IMR-90 (cell line): ENCODE measurements at regions not wholly inside any gene's neighbourhood (a gene's known extent, or its start where the extent isn't known, plus 50 kb on each side); places are given as distances from the start of the nearest gene placed in this dataset.

Experiments
- ATAC-seq: fragments of 200-7000 bp; cut with Tn5 transposase; 2 replicates; pipeline ENCODE4 v1.9.1; 2020; ENCODE audit warnings: low read depth, mild to moderate bottlenecking, moderate library complexity
- BruUV-seq: library from RNA; stranded (reverse); fragments of 400-500 nt; replicated peaks from 2 replicates; lab custom pipeline; 2021; lab: Mats Ljungman, UMichigan
- CTCF ChIA-PET: fragments of 300-600 bp; formaldehyde crosslinking; extraction: SDS; loops from one replicate; lab custom pipeline; 2021; ENCODE audit warnings: antibody characterized with exemption; lab: Yijun Ruan, JAX
- POLR2A ChIA-PET: fragments of 300-600 bp; sonication (Branson Sonifier 250); formaldehyde crosslinking; loops from one replicate; lab custom pipeline; 2022; ENCODE audit warnings: antibody characterized with exemption; ENCODE audit not compliant: unreplicated experiment; lab: Charles Lee
- DNase-seq: peaks from one replicate; pipeline ENCODE4 v3.0.0; 2013
- H2AFZ ChIP-seq: replicated peaks from 2 replicates; pipeline ENCODE3; 2013; ENCODE audit warnings: low read length, mild to moderate bottlenecking; ENCODE audit not compliant: poor library complexity
- H2AK5ac ChIP-seq: 2 replicates; pipeline ENCODE4 v1.6.1; 2013; ENCODE audit warnings: low read depth, low read length, inconsistent platforms
- H2AK9ac ChIP-seq: replicated peaks from 2 replicates; pipeline ENCODE3; 2013; ENCODE audit warnings: mild to moderate bottlenecking, low read depth, low read length, moderate library complexity; ENCODE audit not compliant: poor library complexity
- H2BK120ac ChIP-seq: 2 replicates; pipeline ENCODE4 v1.6.1; 2013; ENCODE audit warnings: low read depth, low read length, inconsistent platforms
- H2BK15ac ChIP-seq: 3 replicates; pipeline ENCODE4 v1.6.1; 2013; ENCODE audit warnings: low read depth, low read length, inconsistent platforms
- H2BK20ac ChIP-seq: 2 replicates; pipeline ENCODE4 v1.6.1; 2013; ENCODE audit warnings: low read depth, mild to moderate bottlenecking, inconsistent platforms, low read length, moderate library complexity
- H2BK5ac ChIP-seq: 2 replicates; pipeline ENCODE4 v1.6.1; 2013; ENCODE audit warnings: mild to moderate bottlenecking, low read depth, low read length, inconsistent platforms; ENCODE audit not compliant: poor library complexity, severe bottlenecking
- H3K14ac ChIP-seq: replicated peaks from 2 replicates; pipeline ENCODE4 v1.6.1; 2013; ENCODE audit warnings: low read depth, low read length, inconsistent platforms
- H3K18ac ChIP-seq: 2 replicates; pipeline ENCODE4 v1.6.1; 2013; ENCODE audit warnings: low read depth, low read length, control low read depth
- H3K23ac ChIP-seq: 2 replicates; pipeline ENCODE4 v1.6.1; 2013; ENCODE audit warnings: low read depth, low read length, inconsistent platforms
- H3K27ac ChIP-seq: 2 replicates; pipeline ENCODE4 v1.5.1; 2013; ENCODE audit warnings: mild to moderate bottlenecking, control low read depth, low read length; ENCODE audit not compliant: insufficient read depth
- H3K27me3 ChIP-seq: 2 replicates; pipeline ENCODE4 v1.6.1; 2013; ENCODE audit warnings: low read length; ENCODE audit not compliant: control insufficient read depth, insufficient read depth
- H3K36me3 ChIP-seq: 2 replicates; pipeline ENCODE4 v1.6.1; 2013; ENCODE audit warnings: low read length, mixed read lengths; ENCODE audit not compliant: control insufficient read depth, insufficient read depth
- H3K4ac ChIP-seq: 2 replicates; pipeline ENCODE4 v1.6.1; 2013; ENCODE audit warnings: low read depth, low read length, inconsistent platforms
- H3K4me1 ChIP-seq: 2 replicates; pipeline ENCODE4 v1.6.1; 2013; ENCODE audit warnings: low read length, mixed read lengths; ENCODE audit not compliant: control insufficient read depth, insufficient read depth
- H3K4me2 ChIP-seq: 2 replicates; pipeline ENCODE4 v1.6.1; 2013; ENCODE audit warnings: low read depth, mild to moderate bottlenecking, control low read depth, low read length, moderate library complexity
- H3K4me3 ChIP-seq: 2 replicates; pipeline ENCODE4 v1.5.1; 2013; ENCODE audit warnings: low read depth, mild to moderate bottlenecking, control low read depth, low read length, moderate library complexity; ENCODE audit not compliant: insufficient read depth
- H3K56ac ChIP-seq: 2 replicates; pipeline ENCODE4 v1.6.1; 2013; ENCODE audit warnings: low read length, inconsistent platforms; ENCODE audit not compliant: insufficient read depth; ENCODE audit errors: extremely low read depth
- H3K79me1 ChIP-seq, 2 experiments: 2 replicates each; pipeline ENCODE4 v1.6.1; 2013; ENCODE audit warnings: low read length in 2 of 2, inconsistent platforms in 1 of 2, low read depth in 1 of 2
- H3K9ac ChIP-seq: 2 replicates; pipeline ENCODE4 v1.6.1; 2013; ENCODE audit warnings: low read depth, low read length, control low read depth
- H3K9me1 ChIP-seq: 2 replicates; pipeline ENCODE4 v1.6.1; 2013; ENCODE audit warnings: low read length, inconsistent platforms; ENCODE audit not compliant: insufficient read depth
- H3K9me3 ChIP-seq: 2 replicates; pipeline ENCODE4 v1.6.1; 2013; ENCODE audit warnings: low read length; ENCODE audit not compliant: control insufficient read depth, insufficient read depth
- H4K20me1 ChIP-seq: 2 replicates; pipeline ENCODE4 v1.6.1; 2013; ENCODE audit warnings: low read length, inconsistent platforms; ENCODE audit not compliant: insufficient read depth
- H4K5ac ChIP-seq: 2 replicates; pipeline ENCODE4 v1.6.1; 2013; ENCODE audit warnings: mild to moderate bottlenecking, low read depth, low read length, control low read depth
- H4K8ac ChIP-seq, 2 experiments: 2 replicates each; pipeline ENCODE4 v1.6.1; 2013; ENCODE audit warnings: low read depth in 2 of 2, low read length in 2 of 2, control low read depth in 1 of 2, inconsistent platforms in 1 of 2
- H4K91ac ChIP-seq: 2 replicates; pipeline ENCODE4 v1.6.1; 2013; ENCODE audit warnings: low read depth, low read length, inconsistent platforms; ENCODE audit not compliant: insufficient read depth
- CEBPB ChIP-seq: IDR thresholded peaks from 2 replicates; pipeline ENCODE4 v1.6.1; 2012; ENCODE audit warnings: low read depth, low read length, improper control_type of control experiment
- FOS ChIP-seq: fragments of 150-350 bp; IDR thresholded peaks from 2 replicates; pipeline ENCODE4 v1.6.1; 2016; ENCODE audit warnings: low read depth, low read length
- NFE2L2 ChIP-seq: fragments of 150-350 bp; IDR thresholded peaks from 2 replicates; pipeline ENCODE4 v1.6.1; 2016; ENCODE audit warnings: low read depth, mild to moderate bottlenecking, low read length
- POLR2A ChIP-seq: IDR thresholded peaks from 2 replicates; pipeline ENCODE4 v1.6.1; 2012; ENCODE audit warnings: mild to moderate bottlenecking, low read depth, low read length
- WGBS, 2 experiments: methylation state at CpG; one replicate each; pipeline versions ENCODE4 v1.1.5 to v1.1.7; 2013; ENCODE audit warnings: missing lambda C conversion rate in 2 of 2; ENCODE audit not compliant: insufficient read length in 1 of 2; ENCODE audit errors: extremely low coverage in 2 of 2; 5-methylcytosine and 5-hydroxymethylcytosine counted together
- dilution Hi-C: fragments of 300-500 bp; cut with HindIII; formaldehyde crosslinking; loops from one replicate; pipeline ENCODE4 v1.14.3; 2018; ENCODE audit warnings: low sequenced_read_pairs; ENCODE audit not compliant: unreplicated experiment
- in situ Hi-C: fragments of 300-500 bp; cut with MboI; formaldehyde crosslinking; loops from 3 replicates; pipeline ENCODE4 v1.14.3; 2019; ENCODE audit warnings: low sequenced_read_pairs, inconsistent platforms, mixed read lengths
- intact Hi-C: fragments of 100-400 bp; cut with micrococcal nuclease; formaldehyde crosslinking; loops from 2 replicates; pipeline ENCODE4 v1.10.0; 2022
- TF ChIP-seq, protein P1 (sequence below): conservative IDR thresholded peaks from 2 replicates; pipeline ENCODE4 v1.5.1; 2012; ENCODE audit warnings: mild to moderate bottlenecking, low read depth, low read length, improper control_type of control experiment

DNA sequence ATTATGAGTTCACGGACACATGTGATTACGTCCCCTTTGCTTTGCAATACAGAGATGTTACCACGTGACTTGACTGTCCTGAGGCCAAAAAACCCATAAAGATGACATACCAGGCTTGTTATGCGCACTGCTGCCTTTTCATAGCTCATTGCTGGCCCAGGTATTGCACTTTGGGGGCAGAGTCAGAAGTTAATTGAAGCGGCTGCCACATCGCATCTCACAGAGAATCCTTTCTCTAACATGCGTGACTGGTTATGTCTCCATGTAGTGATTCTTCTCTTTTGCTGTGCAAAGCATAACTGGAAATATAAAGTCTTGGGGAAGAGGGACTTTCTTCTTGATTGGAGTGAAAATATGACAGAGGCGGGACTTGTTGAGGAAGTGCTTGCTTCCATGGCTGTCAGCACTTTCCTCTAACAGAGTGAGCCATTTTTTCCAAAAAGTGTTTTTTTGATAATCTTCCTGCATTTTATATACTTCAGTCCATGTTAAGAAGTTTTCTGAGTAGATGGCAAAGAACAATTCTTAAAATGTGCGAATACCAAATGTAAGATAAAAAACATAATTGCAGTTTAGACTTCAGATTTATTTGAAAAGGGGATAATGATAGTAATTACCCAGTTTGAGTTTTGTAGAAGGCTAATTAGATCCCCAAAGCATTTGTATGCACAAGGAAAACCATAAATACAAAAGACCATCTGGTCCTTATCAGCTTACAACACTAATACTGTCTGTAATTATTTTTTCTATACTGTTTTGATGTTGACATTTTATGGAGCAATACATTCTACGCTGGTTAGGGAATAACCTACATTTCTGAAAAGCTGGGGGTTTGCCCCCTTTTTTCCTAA lies 324.6 kb upstream of the MTNR1B start:
- H3K4me1 ChIP-seq = no peaks in the 10 kb centered on the region
- no peak overlapping the region for H2BK20ac ChIP-seq
- H3K4me2 ChIP-seq = no peak overlapping the region
- H2AK9ac ChIP-seq = no peak overlapping the region
- H3K9me1 ChIP-seq = no peaks in the 10 kb centered on the region
- DNase-seq = no peak
- no peak overlapping the region for H3K4me3 ChIP-seq
- H4K8ac ChIP-seq = no peak overlapping the region
- H2BK15ac ChIP-seq = no peak overlapping the region
- in situ Hi-C loops (no loop called here), intact Hi-C loops (no loop called here), dilution Hi-C loops (no loop called here)
- no peak overlapping the region for H4K5ac ChIP-seq
- H2AFZ ChIP-seq = no peak overlapping the region
- 100% methylated on average over 2 of the region's 10 CpGs; no CpG with 5 or more reads in 1 of the 2 experiments for WGBS, 2 experiments
- H3K79me1 ChIP-seq = no peaks in the 10 kb centered on the region
- H4K20me1 ChIP-seq = no peaks in the 10 kb centered on the region
- H3K56ac ChIP-seq = no peak overlapping the region
- no peak overlapping the region for H2AK5ac ChIP-seq
- ATAC-seq = no peak
- no peaks in the 10 kb centered on the region for H3K9me3 ChIP-seq
- no peak overlapping the region for H3K27ac ChIP-seq
- no peak overlapping the region for H4K91ac ChIP-seq
- H3K23ac ChIP-seq = no peak overlapping the region
- no peak overlapping the region for H3K4ac ChIP-seq
- TF ChIP-seq NFE2L2 (no peak), FOS (no peak), POLR2A (no peak), CEBPB (no peak)
- TF ChIP-seq, protein P1, sequence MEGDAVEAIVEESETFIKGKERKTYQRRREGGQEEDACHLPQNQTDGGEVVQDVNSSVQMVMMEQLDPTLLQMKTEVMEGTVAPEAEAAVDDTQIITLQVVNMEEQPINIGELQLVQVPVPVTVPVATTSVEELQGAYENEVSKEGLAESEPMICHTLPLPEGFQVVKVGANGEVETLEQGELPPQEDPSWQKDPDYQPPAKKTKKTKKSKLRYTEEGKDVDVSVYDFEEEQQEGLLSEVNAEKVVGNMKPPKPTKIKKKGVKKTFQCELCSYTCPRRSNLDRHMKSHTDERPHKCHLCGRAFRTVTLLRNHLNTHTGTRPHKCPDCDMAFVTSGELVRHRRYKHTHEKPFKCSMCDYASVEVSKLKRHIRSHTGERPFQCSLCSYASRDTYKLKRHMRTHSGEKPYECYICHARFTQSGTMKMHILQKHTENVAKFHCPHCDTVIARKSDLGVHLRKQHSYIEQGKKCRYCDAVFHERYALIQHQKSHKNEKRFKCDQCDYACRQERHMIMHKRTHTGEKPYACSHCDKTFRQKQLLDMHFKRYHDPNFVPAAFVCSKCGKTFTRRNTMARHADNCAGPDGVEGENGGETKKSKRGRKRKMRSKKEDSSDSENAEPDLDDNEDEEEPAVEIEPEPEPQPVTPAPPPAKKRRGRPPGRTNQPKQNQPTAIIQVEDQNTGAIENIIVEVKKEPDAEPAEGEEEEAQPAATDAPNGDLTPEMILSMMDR = no peak
- H3K18ac ChIP-seq = no peak overlapping the region
- H3K14ac ChIP-seq = no peak overlapping the region
- no peak overlapping the region for H3K9ac ChIP-seq
- H2BK5ac ChIP-seq = no peak overlapping the region
- BruUV-seq = no TSS peak
- no peak overlapping the region for H2BK120ac ChIP-seq
- H3K36me3 ChIP-seq = no peaks in the 10 kb centered on the region
- CTCF ChIA-PET = no interaction called here
- POLR2A ChIA-PET = no interaction called here
- H3K27me3 ChIP-seq = no peaks in the 10 kb centered on the region
